NCI-H187 treated with DMSO at 0.1 percent for 48 hours (cell line): ENCODE measurements at regions not wholly inside any gene's neighbourhood (a gene's known extent, or its start where the extent isn't known, plus 50 kb on each side); places are given as distances from the start of the nearest gene placed in this dataset.
"Not testable (repeated sequence)": the region's sequence is repeated elsewhere in the genome, so short reads cannot be mapped to it uniquely, and the experiment has no call there.

Source experiments
- DNase-seq: peaks from one replicate; lab custom pipeline; 2025; lab: John Stamatoyannopoulos, UW

DNA sequence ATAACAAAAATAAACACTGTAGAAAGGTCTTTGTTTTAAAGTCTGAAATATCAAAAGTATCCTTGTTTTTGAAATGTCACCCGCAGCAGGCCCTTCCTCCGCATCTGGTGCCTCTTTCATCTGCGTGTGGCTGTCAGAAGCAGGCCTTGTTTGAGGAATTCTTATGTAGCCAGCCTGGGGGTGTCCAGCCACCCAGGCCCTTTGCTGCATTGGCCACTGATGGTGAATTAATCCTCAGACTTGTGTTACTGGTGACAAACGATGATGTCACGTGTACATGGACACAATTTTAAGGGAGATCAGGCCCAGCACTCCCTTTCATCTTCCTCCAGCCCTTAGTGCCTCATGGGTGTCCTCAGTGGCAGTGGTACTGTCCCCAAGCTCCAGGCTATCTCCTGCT, 208.0 kb upstream of the GALNT2 start:
- no peak for DNase-seq

DNA sequence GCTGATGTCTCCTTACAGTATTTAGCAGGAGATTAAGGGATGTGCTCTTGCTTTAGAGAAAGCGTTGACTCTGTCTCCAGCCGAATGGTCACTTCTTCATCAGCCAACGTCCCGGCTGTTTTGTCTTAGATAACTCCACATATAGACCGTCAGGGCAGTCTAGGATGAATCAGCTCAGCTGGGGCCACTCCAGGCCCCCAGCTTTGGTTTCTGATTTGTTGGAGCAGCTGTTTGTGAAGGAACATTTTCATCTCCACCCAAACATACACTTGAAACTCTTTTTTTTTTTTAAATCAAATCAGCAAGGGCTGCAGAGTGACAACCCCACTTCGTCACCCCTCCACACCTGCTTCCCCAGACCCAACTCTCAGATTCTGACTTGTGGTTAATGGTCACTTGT, 206.1 kb upstream of the GALNT2 start:
- no peak for DNase-seq

DNA sequence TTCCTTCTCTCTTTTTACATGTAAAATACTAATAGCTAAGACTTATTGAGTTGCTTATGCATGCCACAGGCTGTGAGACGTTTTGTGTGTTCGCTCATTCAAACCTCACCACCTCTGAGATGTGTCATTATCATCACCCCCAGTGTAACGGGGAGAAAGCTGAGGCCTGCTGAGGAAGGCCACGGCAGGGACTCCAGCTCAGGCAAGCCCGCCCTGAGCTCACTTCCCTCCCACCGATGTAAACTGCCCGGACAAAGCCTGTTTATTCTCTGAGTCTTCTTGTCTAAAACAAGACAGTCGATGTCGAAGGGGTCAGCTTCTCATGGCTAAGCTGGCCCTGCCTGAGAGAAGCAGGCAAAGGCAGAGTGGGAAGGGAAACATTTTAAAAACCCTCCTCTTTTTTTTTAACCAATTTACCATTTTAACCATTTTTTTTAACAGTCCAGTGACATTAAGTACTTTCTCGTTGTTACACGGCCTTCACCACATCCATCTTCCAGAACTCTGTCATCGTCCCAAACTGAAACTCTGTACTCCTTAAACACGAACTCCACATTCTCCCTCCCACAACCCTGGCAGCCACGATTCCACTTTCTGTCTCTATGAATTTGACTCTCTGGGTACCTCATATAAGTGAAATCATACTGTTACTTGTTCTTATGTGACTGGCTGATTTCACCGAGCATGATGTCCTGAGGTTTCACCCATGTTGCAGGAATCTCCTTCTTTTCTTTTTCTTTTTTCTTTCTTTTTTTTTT, 204.8 kb upstream of the GALNT2 start:
- no peak for DNase-seq

DNA sequence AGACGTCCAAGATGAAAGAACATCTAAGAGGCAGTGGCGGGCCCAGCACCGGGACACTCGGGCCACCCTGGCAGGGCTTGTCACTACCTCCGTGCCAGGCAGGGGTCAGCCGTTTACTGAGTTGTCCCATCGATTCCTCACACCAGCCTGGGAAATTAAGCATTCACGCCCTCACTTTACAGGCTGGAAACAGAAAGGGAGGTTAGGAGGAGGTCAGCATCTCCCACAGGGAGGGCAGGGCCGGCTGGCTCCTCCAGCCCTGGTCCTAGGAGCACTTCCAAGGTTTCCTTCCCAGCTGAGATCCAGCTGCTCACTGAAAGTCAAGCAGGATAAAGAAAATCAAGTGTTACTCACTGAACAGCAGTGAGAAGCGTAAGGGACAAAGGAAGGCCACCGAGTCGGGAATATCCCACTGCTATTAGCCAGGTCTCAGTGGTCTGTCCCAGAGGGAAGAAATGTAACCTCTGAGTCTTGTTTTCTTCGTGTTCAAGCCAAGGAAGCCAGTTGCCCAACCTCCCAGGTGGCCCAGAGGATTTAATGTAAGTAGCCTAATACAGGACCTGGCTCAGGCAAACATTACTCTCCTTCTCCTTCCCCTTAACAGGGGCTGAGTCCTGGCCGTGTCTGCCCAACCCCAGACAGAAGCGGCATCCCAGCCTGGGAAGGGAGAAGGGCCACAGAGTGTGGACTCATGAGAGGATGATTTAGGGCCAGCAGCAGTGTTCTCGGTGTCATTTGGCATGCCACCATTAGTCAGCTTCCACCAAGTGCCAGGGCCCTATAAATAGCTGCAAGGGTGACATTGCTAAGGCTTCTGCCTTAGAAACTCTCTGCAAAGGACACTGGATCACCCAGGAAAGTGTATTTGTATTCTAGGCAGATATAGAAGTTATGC, 203.1 kb upstream of the GALNT2 start:
- no peak for DNase-seq

DNA sequence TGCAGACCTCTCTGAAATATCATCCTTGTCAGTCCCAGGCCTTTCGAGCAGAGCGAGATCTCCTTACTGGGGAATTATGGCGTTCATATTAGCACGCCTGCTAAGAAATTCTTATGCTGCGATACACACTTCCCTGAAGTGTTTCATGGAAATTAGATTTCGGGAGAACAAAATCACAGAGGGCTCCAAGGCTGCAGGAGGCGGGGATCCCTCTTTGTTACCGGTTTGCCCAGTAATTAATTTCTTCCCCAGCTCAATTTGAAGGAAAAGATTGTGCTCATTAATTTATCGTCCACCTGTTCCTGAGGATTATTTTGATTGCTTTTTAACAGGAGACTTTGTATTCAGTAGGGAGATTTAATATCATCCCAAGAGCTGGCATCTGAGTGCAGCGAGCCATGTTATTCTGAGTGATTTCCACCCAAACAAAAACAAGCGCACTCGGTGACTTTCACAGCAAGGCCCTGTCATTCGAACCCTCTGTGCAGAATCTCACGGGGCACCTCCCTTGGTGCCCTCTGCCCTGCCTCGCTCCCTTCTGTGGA, 202.3 kb upstream of the GALNT2 start:
- no peak for DNase-seq

DNA sequence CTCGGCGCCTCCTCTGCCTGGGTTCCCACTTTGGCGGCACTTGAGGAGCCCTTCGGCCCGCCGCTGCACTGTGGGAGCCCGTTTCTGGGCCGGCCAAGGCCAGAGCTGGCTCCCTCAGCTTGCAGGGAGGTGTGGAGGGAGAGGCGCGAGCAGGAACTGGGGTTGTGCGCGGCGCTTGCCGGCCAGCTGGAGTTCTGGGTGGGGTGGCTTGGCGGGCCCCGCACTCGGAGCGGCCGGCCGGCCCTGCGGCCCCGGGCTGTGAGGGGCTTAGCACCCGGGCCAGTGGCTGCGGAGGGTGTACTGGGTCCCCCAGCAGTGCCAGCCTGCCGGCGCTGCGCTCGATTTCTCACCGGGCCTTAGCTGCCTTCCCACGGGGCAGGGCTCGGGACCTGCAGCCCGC, 201.7 kb upstream of the GALNT2 start:
- not testable (repeated sequence) for DNase-seq

DNA sequence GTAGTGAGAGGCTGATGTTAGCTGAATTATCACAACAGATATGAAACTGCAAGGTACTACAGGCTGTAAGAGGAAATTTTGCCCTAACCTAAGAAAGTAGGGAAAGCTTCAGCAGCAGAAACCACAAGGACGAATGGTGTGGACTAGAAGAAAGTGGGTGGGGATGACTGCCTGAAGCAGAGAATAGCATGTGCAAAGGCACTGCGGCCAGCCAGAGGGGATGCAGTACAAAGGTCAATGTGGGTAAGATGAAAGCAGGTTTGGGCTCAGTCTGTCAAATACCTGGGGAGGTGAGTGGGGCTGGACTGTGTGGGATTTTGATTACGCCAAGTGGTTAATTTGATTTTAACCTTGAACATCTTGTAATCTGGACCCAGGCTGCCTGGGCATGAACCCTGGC, 199.3 kb upstream of the GALNT2 start:
- DNase-seq, result no peak

DNA sequence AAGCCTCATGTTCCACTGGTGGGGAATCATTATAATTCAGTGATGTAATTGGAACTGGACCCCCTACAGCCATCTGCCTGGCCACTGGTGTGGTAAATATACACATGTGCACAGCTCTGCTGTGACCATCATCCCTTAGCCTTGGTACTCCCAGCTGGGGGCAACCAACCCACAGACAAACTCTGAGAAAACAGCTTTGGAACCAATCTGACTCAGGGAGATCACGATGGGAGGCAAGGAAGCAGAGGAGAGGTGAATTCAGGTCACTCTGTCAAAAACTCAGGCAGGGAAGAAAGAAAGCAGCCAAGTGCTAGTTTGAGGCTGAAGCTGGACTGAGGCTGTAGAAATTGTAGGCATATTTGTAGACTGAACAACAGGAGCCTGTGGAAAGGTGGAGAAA, 197.8 kb upstream of the GALNT2 start:
- DNase-seq, result no peak

DNA sequence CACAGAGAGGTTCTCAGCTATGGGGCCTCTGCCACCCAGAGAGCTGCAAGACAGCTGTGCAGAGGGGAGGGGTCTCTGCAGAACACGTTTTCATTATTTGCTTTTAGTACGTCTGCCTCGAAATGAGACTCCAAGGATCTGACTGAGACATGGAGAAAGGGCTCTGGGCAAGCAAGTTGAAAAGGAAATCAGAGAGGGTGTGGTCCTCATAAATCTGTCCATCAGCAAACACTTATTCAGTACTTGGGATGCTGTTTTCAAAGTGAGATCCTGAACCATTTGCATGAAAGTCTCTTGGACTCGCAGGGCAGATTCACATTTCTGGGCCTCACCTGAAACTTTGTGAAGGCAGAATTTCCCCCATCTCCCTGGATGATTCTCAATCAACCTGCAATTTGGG, 197.4 kb upstream of the GALNT2 start:
- no peak for DNase-seq

DNA sequence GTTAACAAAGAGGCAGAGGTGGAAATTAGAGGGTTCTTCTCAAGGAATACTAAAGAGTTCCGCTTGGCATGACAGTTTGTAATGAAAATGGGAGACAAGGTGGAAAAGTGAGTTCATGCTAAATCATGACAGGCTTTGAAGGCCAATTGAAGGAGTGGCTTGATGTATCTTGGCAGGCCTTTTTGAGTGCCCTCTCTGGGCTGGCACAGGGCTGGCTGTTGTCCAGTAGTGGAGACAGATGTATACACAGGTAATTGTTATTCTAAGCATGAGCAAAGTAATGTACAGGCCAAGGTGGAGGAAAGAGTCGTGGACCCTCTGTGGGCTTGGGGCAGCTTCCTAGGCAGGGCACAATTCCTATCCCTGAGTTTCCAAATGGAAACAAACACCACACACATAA, 196.7 kb upstream of the GALNT2 start:
- DNase-seq, result no peak

DNA sequence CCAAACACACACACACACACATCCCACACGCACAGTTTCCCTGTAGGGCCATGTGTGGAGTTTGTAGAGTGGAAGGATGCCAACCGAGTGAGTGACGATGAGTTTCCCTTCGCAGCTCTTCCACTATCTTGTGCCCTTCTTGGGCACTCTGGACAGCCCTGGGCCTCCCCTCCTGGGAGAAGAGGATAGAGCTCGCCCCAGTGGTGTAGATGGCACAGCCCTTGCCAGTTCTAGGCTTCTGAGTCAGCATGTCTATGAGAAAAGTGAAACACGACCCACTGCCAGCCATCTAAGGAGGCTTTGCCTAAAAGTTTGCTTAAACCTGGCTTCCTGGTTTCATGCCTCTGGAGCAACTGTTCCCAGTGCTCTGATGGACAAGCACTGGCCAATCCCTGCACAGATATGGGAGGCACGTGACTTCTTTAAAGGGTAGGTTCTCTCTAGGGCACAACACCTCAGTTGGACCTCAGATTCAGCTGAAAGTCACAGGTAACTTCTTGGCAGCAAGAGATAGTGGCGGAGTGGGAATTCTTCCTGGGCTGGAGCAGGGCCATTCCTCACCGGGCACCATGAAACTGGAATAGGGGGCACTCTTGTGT, 195.9 kb upstream of the GALNT2 start:
- no peak for DNase-seq

DNA sequence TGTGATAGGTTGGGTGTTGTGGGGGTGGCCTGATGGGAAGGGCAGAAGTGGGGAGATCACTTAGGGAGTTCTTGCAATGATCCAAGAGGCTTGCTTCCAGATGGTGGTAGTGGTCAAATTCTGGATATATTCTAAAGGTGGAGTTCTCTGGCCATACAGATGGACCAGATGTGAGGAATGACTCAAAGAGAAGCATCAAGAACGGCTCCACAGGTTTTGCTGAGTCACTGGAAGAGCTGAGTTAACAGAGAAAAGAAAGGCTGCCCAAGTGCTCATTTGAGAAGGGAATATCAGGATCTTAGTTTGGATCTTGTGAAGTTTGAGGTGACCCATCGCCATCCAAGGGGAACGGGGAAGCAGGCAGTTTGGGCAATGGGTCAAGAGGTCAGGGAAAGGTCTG, 192.9 kb upstream of the GALNT2 start:
- DNase-seq, result no peak

DNA sequence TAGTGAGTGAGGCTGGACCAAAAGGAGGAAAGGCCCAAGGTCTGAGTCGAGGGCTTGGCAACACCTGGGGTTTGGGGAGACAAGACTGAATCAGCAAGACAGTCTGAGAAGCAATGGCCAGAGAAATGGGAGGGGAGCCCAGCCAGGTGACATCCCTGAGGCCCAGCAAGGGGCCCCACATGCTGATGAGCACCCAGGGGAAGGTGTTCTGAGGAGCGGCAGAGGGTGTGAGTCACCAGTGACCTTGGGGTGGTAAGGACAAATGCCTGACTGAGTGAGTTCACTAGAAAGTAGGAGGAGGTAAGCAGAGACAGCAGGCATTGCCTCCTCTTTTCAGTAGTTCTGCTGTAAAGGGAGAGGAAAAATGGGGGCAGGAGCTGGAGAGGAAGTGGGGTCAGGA, 192.4 kb upstream of the GALNT2 start:
- no peak for DNase-seq

DNA sequence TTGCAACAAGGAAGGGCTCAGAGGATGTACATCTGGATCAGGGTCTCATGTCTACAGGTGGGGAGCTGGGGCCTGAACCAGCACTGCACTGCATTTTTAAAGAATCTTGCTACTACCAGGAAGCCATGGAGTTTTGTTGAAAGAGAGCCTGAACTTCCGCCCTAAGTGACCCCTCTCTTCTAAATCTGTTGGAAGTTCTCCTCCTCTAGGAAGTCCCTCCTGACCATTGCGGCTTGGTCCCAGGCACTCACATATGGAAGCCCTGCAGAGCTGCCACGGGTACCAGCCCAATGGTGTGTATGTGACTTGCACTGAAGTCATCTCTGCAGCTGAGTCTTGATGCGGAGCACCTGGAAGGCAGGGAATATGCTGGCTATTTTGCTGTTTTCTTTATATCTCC, 192.0 kb upstream of the GALNT2 start:
- no peak for DNase-seq

DNA sequence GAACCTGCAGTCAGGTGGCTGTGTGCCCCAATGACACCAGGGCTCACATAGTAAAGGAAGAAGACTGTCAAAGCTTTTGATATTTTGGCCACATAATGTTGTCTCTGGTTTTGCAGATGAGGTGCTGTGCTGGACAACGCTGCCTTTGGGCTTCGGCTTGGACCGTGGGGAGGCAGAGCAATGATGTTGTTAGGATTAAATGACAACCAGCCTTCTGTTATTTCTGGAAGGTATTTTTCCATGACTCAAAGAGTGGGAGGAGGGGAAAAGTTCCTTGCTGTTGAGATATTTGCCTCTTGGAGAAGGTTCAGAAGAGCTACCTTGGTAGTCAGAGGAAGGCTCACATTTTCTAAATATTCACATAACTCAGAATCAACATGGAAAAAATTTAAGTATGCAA, 187.3 kb upstream of the GALNT2 start:
- no peak for DNase-seq

DNA sequence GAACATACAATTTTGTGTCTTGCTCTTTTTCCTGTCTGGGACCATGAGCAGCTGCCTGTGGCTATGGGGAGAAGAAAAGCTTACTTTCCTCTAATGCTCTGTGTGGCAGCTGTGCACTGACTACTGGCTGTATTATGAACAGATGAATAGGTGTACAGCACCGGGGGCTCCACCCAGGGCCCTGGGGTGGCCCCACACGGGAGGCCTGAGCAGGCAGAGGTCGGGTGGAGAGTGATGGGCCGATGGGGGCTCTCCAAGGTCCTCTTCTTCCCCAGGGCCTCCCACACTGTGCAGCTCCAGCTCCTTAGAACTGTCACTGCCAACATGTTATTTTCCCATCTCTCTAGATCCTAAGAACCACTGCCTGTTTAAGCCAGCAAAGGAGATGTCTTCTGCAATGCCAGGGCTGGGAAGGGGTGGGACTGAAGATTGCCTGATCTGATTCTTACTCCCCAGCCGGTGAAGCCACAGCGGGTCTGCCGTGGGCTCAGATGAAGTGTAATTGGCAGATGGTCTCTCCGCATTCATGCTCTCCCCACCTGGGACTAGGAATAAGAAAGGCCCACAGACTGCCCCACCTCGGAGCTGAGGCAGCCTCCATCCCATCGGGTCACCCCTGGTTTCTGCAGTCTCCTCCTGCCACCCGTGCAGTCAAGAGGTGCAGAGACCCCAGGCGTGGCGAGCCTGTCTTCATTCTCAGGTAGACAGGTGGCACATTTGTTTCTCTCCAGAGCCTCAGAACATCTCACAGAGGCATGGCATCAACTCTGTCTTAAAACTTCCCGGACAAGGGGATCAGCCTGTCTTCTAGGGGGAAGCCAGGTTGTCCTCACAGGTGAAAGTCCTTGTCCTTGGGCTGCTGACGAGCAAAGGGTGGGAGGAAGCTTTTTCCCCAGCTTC, 186.5 kb upstream of the GALNT2 start:
- no peak for DNase-seq

DNA sequence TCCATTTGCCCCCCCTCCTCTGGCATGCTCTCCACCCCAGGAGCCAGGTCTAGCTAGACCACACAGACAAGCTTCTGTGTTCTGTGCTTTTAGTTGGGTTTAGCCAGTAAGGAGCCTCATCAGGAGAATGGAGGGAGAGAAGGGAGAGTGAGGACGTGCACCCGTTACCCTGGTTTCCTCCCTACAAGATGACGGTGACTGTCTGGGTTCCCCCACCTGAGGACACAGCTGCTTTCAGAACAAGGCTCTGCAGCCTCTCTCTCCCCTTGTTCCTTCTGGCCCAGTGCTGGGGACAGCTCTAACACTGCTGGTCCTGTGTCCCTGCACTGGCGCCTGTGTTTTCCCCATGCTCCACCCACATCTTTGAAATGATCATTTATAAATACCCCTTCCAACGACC, 184.4 kb upstream of the GALNT2 start:
- no peak for DNase-seq

DNA sequence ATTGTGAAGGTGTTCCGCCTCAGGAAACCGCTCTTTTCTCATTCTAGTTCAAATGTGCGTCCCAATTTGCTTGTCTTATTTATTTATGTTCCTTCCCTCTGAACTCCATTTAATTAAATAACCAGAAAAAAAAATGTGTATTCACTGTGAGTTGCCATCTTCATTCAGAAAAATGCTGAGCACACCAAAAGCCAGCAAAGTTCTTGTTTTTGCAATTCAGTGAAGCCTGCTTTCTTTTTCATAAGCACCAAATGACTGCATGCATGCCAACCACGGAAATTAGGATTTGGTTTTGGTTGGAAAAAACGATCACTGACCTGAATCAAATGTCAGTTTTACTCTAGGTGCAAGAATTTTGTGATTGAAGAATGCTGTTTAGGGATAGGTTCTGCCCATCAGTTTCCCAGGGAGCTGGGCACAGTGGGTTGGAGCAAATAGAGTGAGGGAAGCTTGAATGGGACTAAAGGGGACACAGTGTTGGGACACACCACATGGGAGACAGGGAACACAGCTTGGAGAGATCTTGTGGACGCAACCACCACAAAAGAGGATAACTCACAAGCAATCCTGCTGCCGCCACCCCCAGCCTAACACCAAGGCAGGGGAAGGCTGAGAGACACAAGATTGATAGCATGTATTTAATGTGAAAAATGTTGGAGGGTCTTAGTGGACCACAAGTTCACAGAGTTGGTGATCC, 183.4 kb upstream of the GALNT2 start:
- DNase-seq, result no peak

DNA sequence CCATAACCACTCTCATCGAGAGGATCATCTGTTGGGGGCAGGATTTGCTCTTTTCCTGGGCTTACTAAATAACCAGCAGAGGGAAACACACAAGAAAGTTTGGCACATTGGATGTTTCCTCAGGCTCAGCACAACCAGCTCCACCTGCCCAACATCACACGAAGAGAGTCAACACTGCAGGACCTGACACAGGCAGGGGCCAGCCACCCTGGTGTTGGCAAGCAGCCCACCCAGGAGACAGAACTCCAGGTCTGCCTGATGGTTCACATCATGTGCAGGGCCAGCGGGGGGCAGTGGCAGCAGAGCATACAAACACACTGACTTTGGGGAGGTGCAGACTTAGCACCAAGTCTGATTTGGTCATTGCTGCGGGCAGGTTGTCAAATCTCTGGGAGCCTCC, 182.3 kb upstream of the GALNT2 start:
- no peak for DNase-seq

DNA sequence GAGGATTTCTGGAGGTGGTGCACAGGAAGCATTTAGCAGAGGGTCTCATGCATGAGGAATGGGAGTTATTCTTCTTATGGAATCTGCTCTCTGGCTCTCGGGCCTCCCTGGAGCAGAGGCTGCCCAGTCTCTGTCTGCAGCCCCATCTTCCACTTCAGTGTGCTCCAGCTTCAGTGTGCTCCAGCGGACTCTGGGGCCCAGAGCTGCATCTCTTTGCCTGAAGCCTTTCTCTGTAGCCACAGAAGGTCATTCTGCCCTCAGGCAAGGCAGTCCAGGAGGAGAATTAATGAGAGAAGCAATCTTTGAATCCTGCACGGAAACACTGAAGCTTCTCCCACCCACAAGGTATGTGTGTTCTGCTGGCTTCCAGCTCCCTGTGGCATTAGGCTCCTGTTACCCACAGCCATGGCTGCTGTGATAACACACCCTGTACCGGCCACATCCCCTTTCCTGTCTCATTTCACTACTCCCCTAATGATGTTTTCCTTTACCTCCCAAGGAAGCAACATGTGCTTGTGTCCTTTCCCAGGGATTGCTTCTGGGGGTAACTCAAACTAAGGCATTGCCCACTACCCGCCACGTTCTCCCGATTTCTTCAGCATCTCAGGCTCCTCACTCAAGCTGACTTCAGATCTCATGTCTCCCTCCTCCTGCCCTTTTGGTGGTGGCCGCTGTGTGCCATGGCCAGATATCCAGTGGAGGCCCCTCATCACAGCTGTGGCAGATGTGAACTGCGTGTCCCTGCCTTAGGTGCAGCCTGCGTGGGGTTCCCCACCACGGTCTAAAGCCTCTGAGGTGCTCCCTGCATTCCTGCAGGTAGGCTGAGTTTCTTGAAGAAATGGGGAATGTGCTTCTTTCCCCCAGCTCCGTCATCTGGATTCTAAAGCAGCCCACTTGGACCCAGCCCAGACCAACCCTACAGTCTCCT, 181.2 kb upstream of the GALNT2 start:
- DNase-seq, result no peak
